ENCODE measurements at regions not wholly inside any gene's neighbourhood (a gene's known extent, or its start where the extent isn't known, plus 50 kb on each side); places are given as distances from the start of the nearest gene placed in this dataset.

DNA sequence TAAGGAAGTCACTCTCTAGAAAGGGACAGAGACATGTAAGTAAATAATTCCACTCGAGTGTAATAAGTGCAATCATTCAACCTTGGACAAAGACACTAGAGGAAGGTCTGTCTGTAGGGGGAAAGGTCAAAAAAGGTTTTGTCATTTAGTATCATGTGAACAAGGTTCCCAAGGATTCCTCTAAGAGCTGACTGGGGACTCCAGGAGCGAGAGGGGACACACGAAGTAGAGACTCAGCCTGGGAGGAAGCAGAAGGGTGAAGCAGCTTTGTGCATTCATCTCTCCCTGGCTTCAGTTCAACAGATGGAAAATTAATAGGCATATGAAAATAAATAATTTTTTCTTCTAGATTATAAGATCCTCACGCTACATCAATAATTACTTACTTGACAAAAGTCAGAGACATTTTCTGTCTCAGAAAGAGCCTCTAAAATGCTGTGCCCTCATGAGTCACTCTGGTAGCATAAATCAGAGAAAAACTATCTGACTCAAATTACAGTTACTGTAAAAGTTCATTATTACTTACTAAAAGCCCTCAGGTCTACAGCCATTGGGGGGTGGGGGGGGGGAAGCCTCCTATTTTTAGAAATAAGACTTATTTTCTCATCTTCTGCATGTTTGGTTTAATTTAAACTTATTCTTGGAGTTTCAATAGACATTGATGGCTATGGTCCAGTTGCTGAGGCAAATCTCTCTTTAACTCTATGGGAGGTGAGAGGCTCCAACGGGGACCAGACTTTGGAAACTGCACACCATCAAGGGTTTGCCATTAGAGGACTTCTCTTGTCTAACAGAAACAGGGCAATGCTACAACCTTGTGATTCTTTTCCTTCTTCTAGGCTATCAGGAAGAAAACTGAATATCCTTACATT is 275.1 kb upstream of the KLF14 start:
- ChIA-PET POLR2A (ENCODE audit: low non-redundant PET) (interaction anchor here (0.5 to 0.7 kb wide), 2 partner anchors 31 to 100 kb away, joined by 3 read pairs; no protein-coding TSS in a partner anchor), CTCF (no interaction called here)
- H3K4me3 ChIP-seq (ENCODE audit: low read depth, low read length, poor library complexity, severe bottlenecking), result no peak overlapping the region
- H3K36me3 ChIP-seq (ENCODE audit: insufficient read depth, low read length, poor library complexity, severe bottlenecking), result no peaks in the 10 kb centered on the region
- intact Hi-C loops (cut with micrococcal nuclease; ENCODE audit: unreplicated experiment), result loop anchor here (5.0 kb wide), 1 partner anchor 47 kb away; no protein-coding TSS in a partner anchor
- peak; percentile 61 for DNase-seq (ENCODE audit: low spot score)
- no peaks in the 10 kb centered on the region for H3K27me3 ChIP-seq (replicated peaks; ENCODE audit: insufficient read depth, low read depth, low read length, poor library complexity)
- BruUV-seq (replicated peaks), result no TSS peak
- peaks cover 72% of the 10 kb centered on the region for H3K4me1 ChIP-seq (ENCODE audit: insufficient read depth, low read length, poor library complexity, severe bottlenecking)
- H3K27ac ChIP-seq (ENCODE audit: low read depth, low read length, poor library complexity, severe bottlenecking), result peak overlapping the region; percentile 95
- TF ChIP-seq EZH2 (IDR thresholded peaks at IDR 0.05; ENCODE audit: borderline replicate concordance, low read depth, low read length, poor library complexity, severe bottlenecking), result no peak
- TF ChIP-seq, protein P1, sequence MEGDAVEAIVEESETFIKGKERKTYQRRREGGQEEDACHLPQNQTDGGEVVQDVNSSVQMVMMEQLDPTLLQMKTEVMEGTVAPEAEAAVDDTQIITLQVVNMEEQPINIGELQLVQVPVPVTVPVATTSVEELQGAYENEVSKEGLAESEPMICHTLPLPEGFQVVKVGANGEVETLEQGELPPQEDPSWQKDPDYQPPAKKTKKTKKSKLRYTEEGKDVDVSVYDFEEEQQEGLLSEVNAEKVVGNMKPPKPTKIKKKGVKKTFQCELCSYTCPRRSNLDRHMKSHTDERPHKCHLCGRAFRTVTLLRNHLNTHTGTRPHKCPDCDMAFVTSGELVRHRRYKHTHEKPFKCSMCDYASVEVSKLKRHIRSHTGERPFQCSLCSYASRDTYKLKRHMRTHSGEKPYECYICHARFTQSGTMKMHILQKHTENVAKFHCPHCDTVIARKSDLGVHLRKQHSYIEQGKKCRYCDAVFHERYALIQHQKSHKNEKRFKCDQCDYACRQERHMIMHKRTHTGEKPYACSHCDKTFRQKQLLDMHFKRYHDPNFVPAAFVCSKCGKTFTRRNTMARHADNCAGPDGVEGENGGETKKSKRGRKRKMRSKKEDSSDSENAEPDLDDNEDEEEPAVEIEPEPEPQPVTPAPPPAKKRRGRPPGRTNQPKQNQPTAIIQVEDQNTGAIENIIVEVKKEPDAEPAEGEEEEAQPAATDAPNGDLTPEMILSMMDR (conservative IDR thresholded peaks at IDR 0.05; ENCODE audit: low read depth, low read length), result no peak
- no peaks in the 10 kb centered on the region for H3K9me3 ChIP-seq (ENCODE audit: low read depth, low read length, poor library complexity, severe bottlenecking)

DNA sequence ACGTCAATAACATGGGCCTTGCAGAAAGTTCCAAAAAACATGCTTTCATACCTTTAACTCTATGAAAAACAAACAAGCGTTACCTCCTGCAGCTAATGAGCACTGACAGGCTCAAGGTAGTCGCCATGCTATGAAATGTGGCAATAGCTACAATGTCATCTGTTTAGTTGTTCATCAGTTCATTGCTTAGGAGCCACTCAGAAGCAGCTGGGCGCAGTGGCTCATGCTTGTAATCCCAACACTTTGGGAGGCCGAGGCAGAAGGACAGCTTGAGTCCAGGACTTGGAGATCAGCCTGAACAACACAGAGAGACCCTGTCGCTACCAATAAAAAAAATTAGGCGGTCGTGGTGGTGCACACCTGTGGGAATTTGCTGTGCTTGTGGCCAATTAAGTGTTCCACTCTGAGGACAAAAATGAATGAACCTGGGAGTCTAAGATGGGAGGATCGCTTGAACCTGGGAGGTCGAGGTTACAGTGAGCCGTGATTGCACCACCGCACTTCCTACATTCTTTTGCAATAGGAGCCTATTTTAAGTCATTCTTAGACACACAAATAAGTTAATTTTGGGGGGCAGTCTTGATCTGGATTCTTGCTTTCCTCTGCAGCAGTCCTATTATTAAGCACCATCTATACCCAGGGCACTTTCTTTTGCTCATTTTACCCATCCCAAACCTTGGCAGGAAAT is 276.2 kb upstream of the KLF14 start:
- intact Hi-C loops (cut with micrococcal nuclease; ENCODE audit: unreplicated experiment), result no loop called here
- TF ChIP-seq EZH2 (IDR thresholded peaks at IDR 0.05; ENCODE audit: borderline replicate concordance, low read depth, low read length, poor library complexity, severe bottlenecking), result no peak
- TF ChIP-seq, protein P1 (conservative IDR thresholded peaks at IDR 0.05; ENCODE audit: low read depth, low read length), result no peak
- Histone ChIP-seq H3K27me3 (replicated peaks; ENCODE audit: insufficient read depth, low read depth, low read length, poor library complexity) (no peaks in the 10 kb centered on the region), H3K4me3 (ENCODE audit: low read depth, low read length, poor library complexity, severe bottlenecking) (no peak overlapping the region), H3K9me3 (ENCODE audit: low read depth, low read length, poor library complexity, severe bottlenecking) (no peaks in the 10 kb centered on the region), H3K27ac (ENCODE audit: low read depth, low read length, poor library complexity, severe bottlenecking) (peak overlapping the region; percentile 95), H3K4me1 (ENCODE audit: insufficient read depth, low read length, poor library complexity, severe bottlenecking) (peaks cover 83% of the 10 kb centered on the region), H3K36me3 (ENCODE audit: insufficient read depth, low read length, poor library complexity, severe bottlenecking) (no peaks in the 10 kb centered on the region)
- BruUV-seq (replicated peaks), result no TSS peak
- DNase-seq (ENCODE audit: low spot score), result no peak
- ChIA-PET CTCF (no interaction called here), POLR2A (ENCODE audit: low non-redundant PET) (interaction anchor here (0.5 kb wide), 2 partner anchors 51 to 99 kb away, joined by 3 to 4 read pairs; no protein-coding TSS in a partner anchor)

DNA sequence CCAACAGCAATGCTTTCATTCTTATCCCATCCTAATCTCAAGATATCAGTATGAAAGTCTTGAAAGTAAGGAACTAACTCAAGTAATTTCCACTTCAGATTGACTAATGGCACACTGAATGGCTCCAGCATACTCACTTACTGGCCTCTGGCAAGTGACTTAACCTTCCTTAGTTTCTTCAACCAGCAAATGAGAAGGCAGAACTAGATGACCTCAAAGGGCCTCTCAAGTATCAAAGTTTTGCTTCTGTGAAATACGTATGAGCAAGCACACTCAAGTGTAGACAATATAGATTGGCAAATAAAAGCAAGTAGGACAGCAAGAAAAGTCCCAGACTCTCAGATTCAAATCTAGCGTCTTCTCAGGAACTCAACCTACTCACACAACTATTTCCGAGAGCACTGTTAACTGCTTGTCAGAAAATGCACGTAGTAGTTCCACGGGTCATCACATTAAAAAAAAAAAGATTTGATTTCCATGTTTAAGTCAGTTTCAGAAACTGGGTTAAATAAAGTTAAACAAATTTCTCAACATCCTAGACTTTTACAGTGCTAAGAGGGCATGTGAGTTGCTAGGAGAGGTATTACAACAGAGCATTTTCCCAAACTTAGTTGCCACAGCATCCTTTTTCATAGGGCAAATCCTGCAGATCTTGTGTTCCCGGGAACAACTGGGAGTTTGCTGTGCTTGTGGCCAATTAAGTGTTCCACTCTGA is 276.9 kb upstream of the KLF14 start:
- no peaks in the 10 kb centered on the region for H3K9me3 ChIP-seq (ENCODE audit: low read depth, low read length, poor library complexity, severe bottlenecking)
- POLR2A ChIA-PET (ENCODE audit: low non-redundant PET), result no interaction called here
- BruUV-seq (replicated peaks), result no TSS peak
- H3K4me1 ChIP-seq (ENCODE audit: insufficient read depth, low read length, poor library complexity, severe bottlenecking), result peaks cover 90% of the 10 kb centered on the region
- no peak overlapping the region for H3K4me3 ChIP-seq (ENCODE audit: low read depth, low read length, poor library complexity, severe bottlenecking)
- H3K27ac ChIP-seq (ENCODE audit: low read depth, low read length, poor library complexity, severe bottlenecking), result peak overlapping the region; percentile 95
- H3K36me3 ChIP-seq (ENCODE audit: insufficient read depth, low read length, poor library complexity, severe bottlenecking), result no peaks in the 10 kb centered on the region
- DNase-seq (ENCODE audit: low spot score), result no peak
- CTCF ChIA-PET, result no interaction called here
- TF ChIP-seq EZH2 (IDR thresholded peaks at IDR 0.05; ENCODE audit: borderline replicate concordance, low read depth, low read length, poor library complexity, severe bottlenecking), result no peak
- TF ChIP-seq, protein P1 (conservative IDR thresholded peaks at IDR 0.05; ENCODE audit: low read depth, low read length), result no peak
- no peaks in the 10 kb centered on the region for H3K27me3 ChIP-seq (replicated peaks; ENCODE audit: insufficient read depth, low read depth, low read length, poor library complexity)
- intact Hi-C loops (cut with micrococcal nuclease; ENCODE audit: unreplicated experiment), result no loop called here

Data from A673 (cell line).